GM12878 (cell line): ENCODE measurements at regions not wholly inside any gene's neighbourhood (a gene's known extent, or its start where the extent isn't known, plus 50 kb on each side); places are given as distances from the start of the nearest gene placed in this dataset.

Experiments used
- ATAC-seq: fragments of 200-7000 bp; cut with Tn5 transposase; 3 replicates; pipeline ENCODE4 v1.9.1; 2020; ENCODE audit warnings: mild to moderate bottlenecking, moderate library complexity
- BruUV-seq: library from RNA; stranded (reverse); fragments of 400-500 nt; replicated peaks from 2 replicates; lab custom pipeline; 2021; lab: Mats Ljungman, UMichigan
- CTCF ChIA-PET: fragments of 300-600 bp; sonication (Branson Sonifier 250); formaldehyde crosslinking; extraction: SDS; loops from one replicate; lab custom pipeline; 2021; ENCODE audit warnings: inconsistent platforms; lab: Yijun Ruan, JAX
- POLR2A ChIA-PET: fragments of 350-600 bp; formaldehyde crosslinking; extraction: SDS; loops from one replicate; lab custom pipeline; 2021; ENCODE audit warnings: inconsistent platforms; lab: Charles Lee
- RAD21 ChIA-PET: fragments of 300-600 bp; sonication (Branson Sonifier 250); formaldehyde crosslinking; loops from one replicate; lab custom pipeline; 2023; ENCODE audit warnings: antibody characterized with exemption; ENCODE audit not compliant: unreplicated experiment; lab: Charles Lee
- SMC1A ChIA-PET: fragments of 300-600 bp; sonication (Branson Sonifier 250); formaldehyde crosslinking; loops from one replicate; lab custom pipeline; 2023; ENCODE audit not compliant: unreplicated experiment, uncharacterized antibody; lab: Charles Lee
- DNase-seq: peaks from one replicate; pipeline ENCODE4 v3.0.0-alpha.2; 2011; ENCODE audit warnings: low read depth, low spot score
- FAIRE-seq: peaks from 3 replicates; lab custom pipeline; 2011; peaks lifted over from hg19 to GRCh38; lab: Jason Lieb, UNC
- H2AFZ ChIP-seq: 2 replicates; pipeline ENCODE4 v1.6.0; 2011; ENCODE audit warnings: low read depth, low read length, control low read depth; ENCODE audit not compliant: control insufficient read depth
- H3K27ac ChIP-seq: 2 replicates; pipeline ENCODE4 v1.5.1; 2011; ENCODE audit warnings: control low read depth; ENCODE audit not compliant: control insufficient read depth, insufficient read depth
- H3K27me3 ChIP-seq, 2 experiments: replicated peaks in 1 of 2; 2 replicates each; pipeline versions ENCODE4 v1.6.0 to v1.6.1; 2011; ENCODE audit warnings: low read length in 1 of 2; ENCODE audit not compliant: control insufficient read depth in 2 of 2, insufficient read depth in 2 of 2
- H3K36me3 ChIP-seq, 2 experiments: 2 replicates each; pipeline ENCODE4 v1.5.1; 2011; ENCODE audit warnings: low read length in 1 of 2; ENCODE audit not compliant: control insufficient read depth in 2 of 2, insufficient read depth in 2 of 2
- H3K4me1 ChIP-seq: 2 replicates; pipeline ENCODE4 v1.6.1; 2011; ENCODE audit warnings: mild to moderate bottlenecking, low read length, moderate library complexity, mixed read lengths; ENCODE audit not compliant: control insufficient read depth, insufficient read depth
- H3K4me2 ChIP-seq: 2 replicates; pipeline ENCODE4 v1.6.0; 2011; ENCODE audit warnings: control low read depth; ENCODE audit not compliant: control insufficient read depth, insufficient read depth
- H3K4me3 ChIP-seq: fragments of 200-600 bp; sonication (generic); 2 replicates; pipeline ENCODE4 v1.5.1; 2016
- H3K79me2 ChIP-seq: 2 replicates; pipeline ENCODE4 v1.6.0; 2011; ENCODE audit warnings: low read length; ENCODE audit not compliant: control insufficient read depth, insufficient read depth
- H3K9ac ChIP-seq: 2 replicates; pipeline ENCODE4 v1.8.0; 2011; ENCODE audit warnings: low read length, control low read depth, mixed read lengths; ENCODE audit not compliant: control insufficient read depth, insufficient read depth
- H3K9me3 ChIP-seq: replicated peaks from 3 replicates; pipeline ENCODE4 v1.5.1; 2011; ENCODE audit warnings: mild to moderate bottlenecking, low read length; ENCODE audit not compliant: control insufficient read depth, insufficient read depth
- H4K20me1 ChIP-seq: 2 replicates; pipeline ENCODE4 v1.6.0; 2011; ENCODE audit not compliant: control insufficient read depth, insufficient read depth
- CEBPB ChIP-seq, 2 experiments: fragments of 150-350 bp in 1 of 2; IDR thresholded peaks; 2 replicates each; pipeline ENCODE4 v1.6.1; 2012 to 2014; ENCODE audit warnings: low read depth in 2 of 2, low read length in 2 of 2, borderline replicate concordance in 1 of 2, inconsistent platforms in 1 of 2
- CHD2 ChIP-seq: IDR thresholded peaks from 2 replicates; pipeline ENCODE4 v1.6.1; 2011; ENCODE audit warnings: low read depth, low read length, improper control_type of control experiment, borderline replicate concordance
- KDM1A ChIP-seq: fragments of 200-600 bp; sonication (generic); IDR thresholded peaks from 2 replicates; pipeline ENCODE4 v1.6.1; 2016; ENCODE audit warnings: borderline replicate concordance
- LARP7 ChIP-seq: fragments of 450-650 bp; IDR thresholded peaks from 2 replicates; pipeline ENCODE4 v1.6.1; 2017; ENCODE audit warnings: mild to moderate bottlenecking
- MAX ChIP-seq: IDR thresholded peaks from 2 replicates; pipeline ENCODE4 v1.6.1; 2012; ENCODE audit warnings: low read depth, low read length, improper control_type of control experiment
- NFXL1 ChIP-seq: fragments of 450-650 bp; IDR thresholded peaks from 2 replicates; pipeline ENCODE4 v1.6.1; 2017; ENCODE audit warnings: antibody characterized with exemption, mild to moderate bottlenecking, borderline replicate concordance
- PRDM15 ChIP-seq: fragments of 450-650 bp; formaldehyde crosslinking; IDR thresholded peaks from 2 replicates; pipeline ENCODE4 v1.4.0; 2020; ENCODE audit warnings: mild to moderate bottlenecking, moderate library complexity
- YBX1 ChIP-seq: fragments of 450-650 bp; IDR thresholded peaks from 2 replicates; pipeline ENCODE4 v1.6.1; 2016; ENCODE audit warnings: antibody characterized with exemption
- WGBS: methylation state at CpG from one replicate; pipeline ENCODE4 v1.1.6; 2016; ENCODE audit warnings: low lambda C conversion rate; ENCODE audit not compliant: insufficient replicate concordance, insufficient coverage; ENCODE audit errors: missing lambda C conversion rate; 5-methylcytosine and 5-hydroxymethylcytosine counted together
- in situ Hi-C: fragments of 300-500 bp; cut with MboI; formaldehyde crosslinking; loops from 9 replicates; pipeline ENCODE4 v1.14.3; 2018; ENCODE audit warnings: mixed read lengths
- intact Hi-C: fragments of 100-400 bp; cut with micrococcal nuclease; formaldehyde crosslinking; loops from one replicate; pipeline ENCODE4 v1.14.2; 2022; ENCODE audit not compliant: unreplicated experiment
- TF ChIP-seq, protein P1 (sequence below): fragments of 450-650 bp; IDR thresholded peaks from 2 replicates; pipeline ENCODE4 v1.6.1; 2017; ENCODE audit warnings: borderline replicate concordance
- TF ChIP-seq, protein P2 (sequence below): fragments of 450-650 bp; IDR thresholded peaks from 2 replicates; pipeline ENCODE4 v1.6.1; 2018; ENCODE audit warnings: mild to moderate bottlenecking, low read depth, moderate library complexity; ENCODE audit not compliant: partially characterized antibody

DNA sequence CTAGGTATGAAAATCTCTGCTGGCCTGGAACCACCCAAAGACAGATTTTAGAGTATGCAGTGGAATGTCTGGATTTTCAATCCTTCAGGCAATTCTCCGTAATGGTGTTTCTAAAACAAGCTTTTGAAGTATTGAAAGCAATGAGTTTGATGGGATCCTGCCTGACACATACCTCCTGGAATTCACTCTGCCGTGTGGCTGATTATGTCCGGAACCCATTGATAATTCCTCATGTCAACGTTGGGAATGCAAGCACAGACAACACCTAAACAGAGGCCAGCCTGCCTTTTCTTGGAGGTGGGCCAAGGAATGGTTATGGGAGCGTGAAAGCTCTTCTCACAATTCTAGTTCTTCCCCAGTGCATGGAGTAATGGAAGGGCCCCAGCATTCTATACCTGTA is 168.9 kb upstream of the HMCN1 start (continued):
- TF ChIP-seq, protein P1, sequence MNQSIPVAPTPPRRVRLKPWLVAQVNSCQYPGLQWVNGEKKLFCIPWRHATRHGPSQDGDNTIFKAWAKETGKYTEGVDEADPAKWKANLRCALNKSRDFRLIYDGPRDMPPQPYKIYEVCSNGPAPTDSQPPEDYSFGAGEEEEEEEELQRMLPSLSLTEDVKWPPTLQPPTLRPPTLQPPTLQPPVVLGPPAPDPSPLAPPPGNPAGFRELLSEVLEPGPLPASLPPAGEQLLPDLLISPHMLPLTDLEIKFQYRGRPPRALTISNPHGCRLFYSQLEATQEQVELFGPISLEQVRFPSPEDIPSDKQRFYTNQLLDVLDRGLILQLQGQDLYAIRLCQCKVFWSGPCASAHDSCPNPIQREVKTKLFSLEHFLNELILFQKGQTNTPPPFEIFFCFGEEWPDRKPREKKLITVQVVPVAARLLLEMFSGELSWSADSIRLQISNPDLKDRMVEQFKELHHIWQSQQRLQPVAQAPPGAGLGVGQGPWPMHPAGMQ: no peak
- no peak for TF ChIP-seq CEBPB (IDR thresholded peaks at IDR 0.05; ENCODE audit: borderline replicate concordance in 1 of 2, low read depth in 2 of 2, low read length in 2 of 2)
- TF ChIP-seq PRDM15 (CRISPR knock-in tag): no peak
- TF ChIP-seq MAX: no peak
- TF ChIP-seq, all 136 proteins: peak for 0

GRCh38 chr1:185564816-185565215 is 169.4 kb upstream of the HMCN1 start:
- no peak overlapping the region for H3K9ac ChIP-seq
- intact Hi-C loops: no loop called here
- BruUV-seq: no TSS peak
- no peak overlapping the region for H2AFZ ChIP-seq
- H3K9me3 ChIP-seq: no peaks in the 10 kb centered on the region
- ChIA-PET POLR2A (no interaction called here), RAD21 (interaction anchor here (1.4 kb wide), 1 partner anchor 326 kb away, joined by 3 read pairs; no protein-coding TSS in a partner anchor), SMC1A (interaction anchor here (1.1 to 3.8 kb wide), 2 partner anchors 31 to 326 kb away, joined by 3 to 17 read pairs; no protein-coding TSS in a partner anchor), CTCF (interaction anchor here (0.7 to 5.8 kb wide), 3 partner anchors 30 to 216 kb away, joined by 3 to 25 read pairs (median 3); no protein-coding TSS in a partner anchor)
- DNase-seq (no peak), ATAC-seq (no peak), FAIRE-seq (no peak)
- no peaks in the 10 kb centered on the region for H3K36me3 ChIP-seq
- H3K27me3 ChIP-seq: no peaks in the 10 kb centered on the region
- H3K4me1 ChIP-seq: peaks cover 4% of the 10 kb centered on the region
- H3K79me2 ChIP-seq: no peaks in the 10 kb centered on the region
- H3K4me2 ChIP-seq: no peak overlapping the region
- H3K27ac ChIP-seq: no peak overlapping the region
- H4K20me1 ChIP-seq: no peaks in the 10 kb centered on the region
- in situ Hi-C loops: no loop called here
- no peak overlapping the region for H3K4me3 ChIP-seq
- 0% methylated on average over 1 of the region's 1 CpG for WGBS
- TF ChIP-seq KDM1A (no peak), NFXL1 (no peak), LARP7 (no peak), PRDM15 (CRISPR knock-in tag) (no peak), YBX1 (no peak), CHD2 (no peak)
- TF ChIP-seq, protein P2, sequence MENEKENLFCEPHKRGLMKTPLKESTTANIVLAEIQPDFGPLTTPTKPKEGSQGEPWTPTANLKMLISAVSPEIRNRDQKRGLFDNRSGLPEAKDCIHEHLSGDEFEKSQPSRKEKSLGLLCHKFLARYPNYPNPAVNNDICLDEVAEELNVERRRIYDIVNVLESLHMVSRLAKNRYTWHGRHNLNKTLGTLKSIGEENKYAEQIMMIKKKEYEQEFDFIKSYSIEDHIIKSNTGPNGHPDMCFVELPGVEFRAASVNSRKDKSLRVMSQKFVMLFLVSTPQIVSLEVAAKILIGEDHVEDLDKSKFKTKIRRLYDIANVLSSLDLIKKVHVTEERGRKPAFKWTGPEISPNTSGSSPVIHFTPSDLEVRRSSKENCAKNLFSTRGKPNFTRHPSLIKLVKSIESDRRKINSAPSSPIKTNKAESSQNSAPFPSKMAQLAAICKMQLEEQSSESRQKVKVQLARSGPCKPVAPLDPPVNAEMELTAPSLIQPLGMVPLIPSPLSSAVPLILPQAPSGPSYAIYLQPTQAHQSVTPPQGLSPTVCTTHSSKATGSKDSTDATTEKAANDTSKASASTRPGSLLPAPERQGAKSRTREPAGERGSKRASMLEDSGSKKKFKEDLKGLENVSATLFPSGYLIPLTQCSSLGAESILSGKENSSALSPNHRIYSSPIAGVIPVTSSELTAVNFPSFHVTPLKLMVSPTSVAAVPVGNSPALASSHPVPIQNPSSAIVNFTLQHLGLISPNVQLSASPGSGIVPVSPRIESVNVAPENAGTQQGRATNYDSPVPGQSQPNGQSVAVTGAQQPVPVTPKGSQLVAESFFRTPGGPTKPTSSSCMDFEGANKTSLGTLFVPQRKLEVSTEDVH: no peak
